NOMO-1 treated with DMSO at 0.1 percent for 48 hours (cell line): ENCODE measurements at regions not wholly inside any gene's neighbourhood (a gene's known extent, or its start where the extent isn't known, plus 50 kb on each side); places are given as distances from the start of the nearest gene placed in this dataset.

ENCODE experiments used
- DNase-seq: peaks from one replicate; lab custom pipeline; 2025; ENCODE audit not compliant: unreplicated experiment; lab: John Stamatoyannopoulos, UW

DNA sequence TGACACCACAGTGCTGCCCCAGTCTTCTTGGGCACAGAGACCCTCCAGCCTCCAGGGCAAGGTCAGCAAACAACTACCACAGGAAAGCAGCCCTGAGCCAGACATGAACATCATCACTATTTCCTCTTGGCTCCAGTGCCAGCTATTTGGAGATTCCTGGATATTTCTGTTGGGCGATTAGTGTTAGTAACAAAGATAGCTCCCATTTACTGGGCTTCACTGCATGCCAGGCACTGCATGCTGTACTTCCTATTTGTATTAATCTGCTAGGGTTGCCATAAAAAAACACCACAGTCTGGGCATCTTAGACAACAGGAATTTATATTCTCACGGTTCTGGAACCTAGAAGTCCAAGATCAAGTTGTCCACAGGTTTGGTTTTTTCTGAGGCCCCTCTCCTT is 255.1 kb upstream of the STT3B start:
- DNase-seq, result no peak

DNA sequence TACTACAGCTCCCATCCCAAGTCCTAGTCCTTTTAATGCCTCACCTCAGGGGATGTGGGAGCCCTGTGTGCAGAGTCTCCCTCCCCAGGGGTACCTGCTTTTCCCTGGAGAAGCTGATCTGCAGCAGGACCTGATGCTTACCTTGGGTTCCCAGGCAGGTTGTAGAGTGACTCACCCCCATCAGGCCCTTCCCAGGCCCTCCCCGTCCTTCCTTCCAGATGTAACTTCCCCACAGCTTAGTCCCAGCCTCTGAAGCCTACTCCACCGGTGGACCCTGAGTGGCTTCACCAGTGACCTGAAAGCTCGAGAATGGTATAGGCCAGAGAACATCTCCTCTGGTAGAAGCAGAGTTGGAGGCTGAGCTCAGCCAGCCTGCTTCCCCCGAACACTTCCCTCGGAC is 254.2 kb upstream of the STT3B start:
- DNase-seq, result no peak

DNA sequence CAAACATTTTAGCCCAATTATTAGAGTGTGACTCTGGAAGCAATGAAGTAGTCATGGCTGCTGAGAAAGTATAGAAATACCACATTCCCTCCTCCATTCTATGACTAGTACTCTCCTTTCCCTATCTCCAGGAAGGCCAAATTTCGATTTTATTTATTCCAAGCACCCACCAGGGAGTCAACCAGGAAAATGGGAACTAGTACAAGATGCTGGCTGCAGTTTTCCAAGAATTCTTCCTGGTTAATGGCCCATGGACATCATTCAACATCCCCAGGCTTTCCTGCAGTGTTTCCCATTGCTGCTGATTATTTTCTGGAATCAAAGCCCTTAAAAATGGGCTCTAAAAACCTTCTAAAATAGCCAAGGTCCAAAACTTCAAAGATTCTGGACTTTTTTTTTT is 247.9 kb upstream of the STT3B start:
- DNase-seq, result no peak

DNA sequence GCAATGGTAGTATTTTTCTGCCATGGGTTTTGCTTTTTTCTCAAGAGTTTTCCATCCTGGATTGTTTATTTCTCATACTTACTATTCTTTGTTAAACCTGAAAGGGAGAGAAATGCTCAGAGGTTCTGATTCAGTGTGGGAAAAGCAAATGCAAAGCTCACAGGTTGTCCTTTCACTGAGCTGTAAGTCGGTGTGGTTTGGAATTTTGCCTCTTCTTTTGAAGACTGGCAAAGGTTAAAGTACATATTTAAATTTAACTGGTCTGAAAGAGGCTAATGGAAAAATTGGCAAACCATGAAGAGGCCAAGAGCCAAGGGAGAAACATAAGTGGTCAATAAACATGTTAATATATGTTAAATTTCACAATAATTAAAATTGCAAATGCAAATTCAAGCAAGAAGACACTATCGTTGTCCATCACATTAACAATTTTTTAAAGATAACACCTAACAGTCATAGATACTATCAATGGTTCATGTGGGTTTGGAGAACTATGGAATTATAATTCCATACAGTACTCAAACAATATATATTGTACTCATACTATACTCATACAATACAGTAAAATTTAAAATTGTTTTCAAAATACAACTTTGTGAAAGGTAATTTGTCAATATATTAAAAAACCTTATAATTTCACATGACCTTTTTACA is 246.8 kb upstream of the STT3B start:
- no peak for DNase-seq

DNA sequence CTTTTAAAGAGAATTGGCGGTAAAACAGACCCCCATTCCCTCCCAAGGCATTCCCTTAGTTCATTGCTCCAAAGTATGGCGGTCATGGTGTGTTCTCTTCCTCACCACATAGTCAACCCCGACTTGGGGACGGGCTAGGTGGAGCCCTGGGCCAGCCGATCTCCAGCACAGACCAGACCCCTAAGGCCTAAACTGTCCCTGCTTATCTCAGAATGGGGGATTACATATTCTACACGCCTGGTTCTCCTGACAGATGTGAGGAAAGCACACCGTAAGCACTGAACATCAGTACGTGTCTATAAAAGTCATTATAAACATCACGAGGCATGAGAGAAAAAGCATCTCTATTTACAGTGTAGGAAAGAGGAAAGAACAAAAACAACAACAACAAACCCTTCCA is 244.5 kb upstream of the STT3B start:
- no peak for DNase-seq

DNA sequence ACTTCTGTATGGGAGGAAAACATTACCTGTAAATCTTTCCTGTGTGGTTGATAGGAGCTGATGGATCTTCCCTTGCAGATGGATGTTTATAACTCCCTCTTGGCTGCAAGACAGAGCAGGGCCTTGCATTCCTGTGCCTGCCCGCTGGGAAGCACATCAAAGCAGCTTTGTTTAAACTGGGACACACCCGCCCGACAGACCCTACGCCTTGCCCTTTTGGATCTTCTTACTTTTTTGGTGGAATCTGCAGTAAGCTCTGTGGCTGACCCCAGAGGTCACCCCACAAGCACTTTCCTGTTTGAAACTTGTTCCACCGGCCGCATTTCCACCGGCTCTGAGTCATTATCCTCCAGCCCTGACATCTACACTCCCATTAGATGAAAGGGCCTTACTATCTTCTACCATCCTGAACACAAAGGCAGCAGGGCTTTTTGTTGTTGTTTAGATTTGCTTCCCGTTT is 244.1 kb upstream of the STT3B start:
- DNase-seq, result peak; percentile 33

DNA sequence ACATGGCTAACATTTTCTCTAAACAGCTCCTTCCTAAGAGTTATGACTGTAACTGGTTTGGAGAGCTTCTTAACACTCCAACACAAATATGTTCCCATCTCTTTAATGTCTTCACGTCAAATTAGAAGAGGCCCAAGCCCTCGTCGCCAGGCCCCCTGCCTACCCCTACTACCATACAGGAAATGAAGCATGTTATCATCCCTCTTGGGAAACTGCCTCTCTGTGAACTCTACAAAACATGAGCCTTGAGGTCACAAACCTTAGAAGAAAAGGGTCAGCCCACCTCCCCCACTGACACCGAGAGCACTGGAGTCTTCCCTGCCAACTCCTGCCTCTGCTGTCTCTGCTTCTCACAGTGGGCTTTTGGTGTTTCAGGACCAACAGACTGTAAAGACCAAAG is 243.1 kb upstream of the STT3B start:
- no peak for DNase-seq

DNA sequence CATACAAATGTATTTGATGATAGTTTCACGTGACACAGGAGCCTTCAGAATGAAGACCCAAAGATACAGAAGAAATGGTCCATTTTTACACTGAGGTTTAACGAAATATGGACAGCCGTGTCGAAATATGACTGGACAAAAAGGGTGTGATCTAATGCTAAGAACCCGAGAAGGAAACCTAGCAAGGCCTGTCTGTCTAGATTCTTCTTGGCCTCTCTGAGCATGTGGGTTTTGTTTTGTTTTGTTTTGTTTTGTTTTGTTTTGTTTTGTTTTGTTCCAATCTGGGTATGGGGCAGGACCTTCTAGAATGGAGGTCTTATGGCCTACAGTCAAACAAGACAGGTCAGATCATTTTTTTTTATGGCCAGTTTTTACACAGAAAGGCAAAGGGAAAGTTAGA is 242.7 kb upstream of the STT3B start:
- no peak for DNase-seq

DNA sequence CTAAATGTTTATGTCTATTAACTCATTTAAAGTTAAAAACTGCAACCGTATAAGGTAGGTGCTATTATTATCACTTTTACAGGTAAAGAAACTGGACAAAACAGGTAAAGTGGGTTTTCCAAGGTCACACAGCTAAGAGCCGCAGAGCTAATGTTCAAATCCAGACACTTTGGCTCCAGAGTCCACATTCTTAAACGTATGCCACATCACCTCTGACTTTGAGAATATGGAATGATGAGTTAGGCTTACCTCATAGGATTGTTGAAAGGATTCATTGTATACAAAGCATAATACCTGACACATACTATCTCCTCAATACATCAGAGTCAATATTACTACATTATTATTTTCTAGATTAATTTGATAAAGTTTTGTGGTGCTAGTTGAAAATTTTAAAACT is 240.9 kb upstream of the STT3B start:
- no peak for DNase-seq

DNA sequence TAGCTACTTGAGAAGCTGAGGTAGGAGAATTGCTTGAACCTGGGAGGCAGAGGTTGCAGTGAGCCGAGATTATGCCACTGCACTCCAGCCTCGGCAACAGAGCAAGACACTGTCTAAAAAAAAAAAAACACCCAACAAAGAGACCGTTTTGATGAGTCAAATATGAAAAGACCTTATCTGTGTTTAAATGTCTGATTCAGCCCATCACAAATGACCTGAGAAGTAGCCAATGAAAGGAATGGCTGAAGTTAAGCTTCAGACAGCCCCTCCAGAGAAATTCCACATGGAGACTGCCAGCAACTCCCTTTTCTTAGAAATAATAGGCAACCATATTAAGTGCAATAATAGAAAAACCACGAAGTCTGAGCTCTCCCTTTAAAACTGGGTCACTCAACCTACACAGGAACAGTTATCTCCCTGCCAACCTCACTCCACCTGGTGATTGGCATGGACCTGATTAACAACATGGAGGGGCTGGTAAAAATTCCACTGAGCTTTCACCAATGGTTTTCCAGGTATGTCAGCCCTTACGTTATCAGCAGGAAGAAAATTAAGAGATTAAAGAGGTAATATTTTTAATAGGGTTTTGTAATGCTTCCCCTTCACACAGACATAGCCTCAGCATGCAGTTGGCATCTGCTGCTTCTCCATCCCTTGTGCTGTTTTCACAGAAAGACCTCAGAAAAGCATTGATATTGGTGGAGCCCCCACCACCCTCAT is 238.1 kb upstream of the STT3B start:
- DNase-seq, result no peak

DNA sequence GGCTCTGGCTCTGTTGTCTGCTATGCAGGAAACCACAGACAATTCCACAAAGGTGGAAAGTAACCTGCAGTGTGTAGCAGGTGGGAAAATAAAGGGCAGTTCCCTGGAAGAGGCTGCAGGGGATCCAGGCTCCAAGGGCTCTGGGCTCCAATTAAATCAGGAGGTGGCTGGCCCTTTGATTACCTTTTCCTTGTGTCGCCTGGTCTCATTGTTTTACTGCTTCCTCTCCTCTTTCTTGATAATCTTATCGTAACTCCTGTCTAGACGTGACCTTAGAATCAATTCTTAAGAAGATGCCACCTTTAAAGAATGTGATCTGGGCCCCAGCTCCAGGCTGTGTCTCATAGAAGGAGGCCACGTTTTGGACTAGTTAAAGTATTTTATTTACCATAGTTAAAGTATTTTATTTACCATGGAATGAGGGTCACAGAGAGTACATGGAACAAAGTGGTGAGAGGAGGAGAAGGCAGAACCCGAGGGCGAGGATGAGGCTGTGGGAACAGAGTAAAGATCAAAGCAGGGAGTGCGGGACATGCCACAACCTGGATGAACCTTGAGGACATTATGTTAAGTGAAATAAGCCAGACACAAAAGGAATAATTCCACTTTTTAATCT is 237.5 kb upstream of the STT3B start:
- DNase-seq, result no peak

DNA sequence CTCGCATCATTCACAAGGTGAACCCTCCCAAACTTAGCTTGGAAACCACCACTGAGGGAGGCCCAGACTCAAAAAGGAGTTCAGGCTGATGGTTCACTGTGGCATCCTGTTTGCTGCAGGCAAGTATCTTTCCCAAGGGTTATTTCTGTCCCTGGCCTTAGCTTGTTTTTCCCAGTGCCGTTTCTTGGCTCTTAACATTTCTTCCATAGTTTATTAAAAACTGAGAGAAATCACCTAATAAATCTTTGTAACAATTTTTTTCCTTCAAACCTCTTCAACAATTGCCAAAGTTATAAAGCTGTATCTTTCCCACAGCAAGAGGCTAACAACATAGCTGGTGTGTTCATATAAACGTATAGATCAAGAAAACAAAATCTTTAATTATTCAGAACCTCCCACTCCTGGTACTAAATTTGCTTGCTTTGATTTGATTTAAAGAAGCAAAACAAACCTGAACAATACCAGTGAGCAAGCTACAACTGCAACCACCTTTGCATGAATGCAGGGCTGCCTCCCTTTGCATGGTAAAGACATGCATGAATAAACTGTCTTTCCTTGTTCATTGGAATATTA is 234.9 kb upstream of the STT3B start:
- DNase-seq, result no peak

DNA sequence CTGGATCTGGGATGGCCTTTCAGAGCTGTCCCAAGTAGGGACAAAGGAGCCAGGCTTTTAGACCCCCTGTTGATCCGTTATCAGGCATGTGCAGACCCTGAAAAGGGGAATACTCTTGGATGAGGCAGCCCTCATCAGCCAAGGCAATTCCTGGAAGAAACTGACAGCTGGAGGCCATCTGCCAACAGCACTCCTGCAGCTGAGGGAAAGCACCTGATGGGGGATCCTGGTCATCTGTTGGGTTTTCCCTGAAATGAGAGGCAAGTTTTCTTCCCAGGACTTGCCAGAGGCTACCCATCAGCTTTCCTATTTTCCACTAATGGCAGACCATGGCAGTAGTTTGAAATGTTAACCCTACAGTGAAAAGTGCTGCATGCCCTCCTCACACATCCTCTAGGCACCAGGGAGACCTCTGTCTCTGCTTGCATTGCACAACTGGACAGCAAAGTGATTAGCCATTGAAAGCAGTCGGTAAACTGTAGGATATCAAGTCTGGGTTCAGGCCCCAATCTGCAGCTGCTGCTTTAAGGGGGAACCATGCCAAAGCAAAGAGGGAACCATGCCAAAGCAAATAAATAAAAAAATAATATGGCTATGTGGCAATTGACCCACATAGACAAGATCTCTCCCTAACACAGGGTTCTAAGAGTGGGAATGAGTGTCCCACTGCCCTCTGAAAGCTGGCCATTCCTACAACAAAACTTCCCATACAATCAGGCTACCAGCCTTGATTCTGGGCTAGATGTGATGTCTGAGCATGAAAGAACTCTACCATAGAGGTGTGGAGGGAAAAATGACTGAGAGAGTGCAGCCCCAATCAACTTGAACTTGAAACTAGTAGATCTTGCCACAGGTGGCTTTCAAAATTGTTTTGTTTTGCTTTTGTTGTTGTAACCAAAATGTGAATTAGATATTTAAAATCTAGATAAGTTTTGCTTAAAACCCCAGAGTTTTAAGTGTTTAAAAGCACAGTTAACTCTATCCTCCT is 232.0 kb upstream of the STT3B start:
- DNase-seq, result no peak

DNA sequence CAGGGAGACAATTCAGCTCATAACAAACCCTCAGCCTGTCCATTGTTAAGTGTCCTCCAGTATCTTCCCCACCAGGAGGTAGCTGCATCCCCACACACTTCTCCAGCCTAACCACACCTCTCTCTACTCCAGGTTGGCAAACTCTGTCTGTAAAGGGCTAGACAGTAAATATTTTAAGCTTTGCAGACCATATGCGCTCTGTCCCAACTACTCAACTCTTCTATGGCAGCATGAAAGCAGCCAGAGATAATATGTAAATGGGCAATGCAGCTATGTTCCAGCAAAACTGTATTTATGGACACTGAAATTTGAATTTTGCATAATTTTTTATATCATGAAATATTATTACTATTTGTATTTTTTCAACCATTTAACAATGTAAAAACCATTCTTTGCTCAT is 230.4 kb upstream of the STT3B start:
- no peak for DNase-seq

DNA sequence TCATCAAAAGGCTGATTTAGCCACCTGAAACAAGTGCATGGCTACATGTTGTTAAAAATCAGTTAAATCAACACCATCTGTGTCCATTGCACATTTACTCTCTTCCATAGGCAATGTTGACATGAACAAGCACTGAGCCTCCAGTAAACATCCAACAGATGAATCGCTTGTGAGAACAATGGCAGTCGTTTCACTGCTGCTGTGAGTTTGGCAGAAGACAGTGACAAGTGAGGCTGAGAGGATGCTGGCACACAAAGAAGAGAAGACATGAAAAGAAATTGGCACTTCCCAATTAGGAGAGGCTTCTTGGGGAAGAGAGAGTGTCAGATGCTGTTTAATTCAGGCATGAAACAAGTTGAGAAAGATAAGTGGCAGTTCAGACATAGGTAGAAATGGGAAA is 227.4 kb upstream of the STT3B start:
- DNase-seq, result no peak

DNA sequence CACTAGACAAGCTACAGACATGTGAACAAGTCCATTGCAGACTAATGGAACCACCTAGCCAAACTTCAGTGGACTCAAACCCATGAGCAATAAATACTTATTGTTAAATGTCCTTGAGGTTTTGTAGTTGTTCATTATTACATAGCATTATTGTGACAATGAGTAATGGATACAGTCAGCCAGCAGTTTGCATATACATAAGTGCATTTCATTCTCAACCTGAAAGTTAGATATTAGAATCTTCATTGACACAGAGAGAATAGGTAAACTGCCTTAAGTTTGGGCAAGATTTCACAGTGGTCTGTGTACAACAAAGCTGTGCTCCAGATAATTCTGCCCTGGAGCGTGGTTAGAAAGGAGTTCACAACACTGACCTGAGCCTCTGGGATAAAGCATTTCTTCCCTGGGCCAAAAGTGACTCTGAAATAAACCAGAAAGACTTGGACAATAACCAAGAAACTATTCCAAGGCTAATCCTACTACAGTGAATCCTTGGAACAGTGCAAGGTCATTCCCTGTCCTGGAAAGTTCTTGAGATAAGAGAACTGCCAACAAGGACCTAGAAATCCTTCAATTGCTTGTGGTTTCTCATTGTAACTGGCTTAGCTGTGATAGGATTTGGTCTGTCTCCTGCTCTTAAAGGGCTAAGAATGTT is 225.5 kb upstream of the STT3B start:
- no peak for DNase-seq

DNA sequence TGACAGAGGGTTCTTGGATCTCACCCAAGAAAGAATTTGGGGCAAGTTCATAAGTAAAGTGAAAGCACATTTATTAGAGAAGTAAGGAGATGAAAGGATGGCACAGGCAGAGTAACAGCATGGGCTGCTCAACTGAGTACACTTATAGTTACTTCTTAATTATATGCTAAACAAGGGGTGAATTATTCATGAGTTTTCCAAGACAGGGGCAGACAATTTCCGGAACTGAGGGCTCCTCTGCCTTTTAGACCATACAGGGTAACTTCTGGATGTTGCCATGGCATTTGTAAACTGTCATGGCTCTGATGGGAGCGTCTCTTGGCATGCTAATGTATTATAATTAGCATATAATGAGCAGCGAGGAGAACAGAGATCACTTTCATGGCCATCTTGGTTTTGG is 221.2 kb upstream of the STT3B start:
- no peak for DNase-seq

DNA sequence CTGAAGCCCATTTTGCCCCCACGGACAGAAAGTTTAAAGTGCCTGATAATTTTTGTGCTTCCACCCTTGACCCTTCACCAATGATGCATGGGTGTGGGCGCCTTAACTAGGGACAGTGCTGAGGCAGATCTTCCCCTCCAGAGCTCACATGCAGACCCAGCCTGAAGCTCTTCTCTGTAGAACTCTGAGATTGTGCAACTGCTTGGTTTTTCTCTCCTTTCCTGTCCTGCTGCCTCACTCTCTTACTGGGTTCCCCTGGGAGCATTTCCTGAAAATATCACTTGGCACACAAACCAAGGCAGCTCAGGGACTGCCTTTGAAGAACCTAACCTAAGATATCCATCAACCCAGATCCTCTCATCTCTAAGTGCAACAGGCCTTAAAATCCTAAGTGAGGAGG is 220.3 kb upstream of the STT3B start:
- DNase-seq, result no peak

DNA sequence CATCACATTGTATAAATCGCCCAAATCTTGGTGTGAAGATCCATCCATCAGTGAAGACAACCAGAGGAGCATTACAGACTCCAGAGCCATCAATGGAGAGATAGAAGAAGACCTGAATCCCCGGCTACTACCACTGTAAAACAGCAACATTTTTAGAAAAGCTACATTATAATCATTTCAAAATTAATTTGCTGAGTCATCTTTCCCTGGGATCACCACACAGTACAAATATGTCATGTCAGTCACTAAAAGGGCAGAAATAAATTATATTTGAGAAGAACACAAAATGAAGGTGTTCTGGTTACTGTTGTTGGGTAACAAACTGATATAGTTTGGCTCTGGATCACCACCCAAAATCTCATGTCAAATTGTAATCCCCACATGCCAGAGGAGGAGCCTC is 218.5 kb upstream of the STT3B start:
- DNase-seq, result no peak

DNA sequence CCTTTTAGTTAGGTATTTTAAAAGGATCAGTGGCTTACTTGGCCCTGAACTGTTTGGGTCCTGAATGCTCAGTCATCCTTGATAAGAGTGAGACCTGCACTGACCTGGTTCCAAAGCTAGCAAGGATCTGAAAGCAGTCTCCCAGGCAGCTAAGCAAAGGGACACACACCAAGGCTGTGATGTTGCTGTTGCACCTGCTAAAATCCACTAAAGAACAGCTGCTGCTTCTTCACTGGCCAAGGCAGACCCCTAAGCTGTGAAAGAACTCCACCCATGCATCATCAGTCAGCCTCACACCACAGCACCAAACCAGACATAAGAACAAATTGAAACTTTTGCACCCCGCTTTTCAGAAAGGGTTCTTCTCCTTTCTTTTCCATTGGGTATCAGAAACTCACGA is 213.4 kb upstream of the STT3B start:
- DNase-seq, result no peak

DNA sequence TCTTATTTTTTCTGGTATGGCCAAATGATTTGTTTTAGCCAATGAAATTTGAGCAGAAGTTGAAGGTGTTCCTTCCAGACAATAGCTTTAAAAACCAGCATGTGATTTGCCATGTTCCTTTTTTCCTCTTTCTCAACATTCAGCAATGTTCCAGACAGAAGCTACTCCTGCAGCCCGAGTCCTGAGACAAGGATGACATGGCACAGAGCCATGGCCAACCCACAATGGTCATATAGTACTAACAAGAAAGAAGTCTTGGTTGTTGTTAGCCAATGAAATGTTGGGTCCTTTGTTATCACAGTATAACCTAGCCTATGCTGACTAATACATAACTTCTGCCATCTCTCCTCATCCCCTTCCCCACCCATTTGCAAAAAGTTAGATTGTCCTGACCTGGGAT is 211.1 kb upstream of the STT3B start:
- DNase-seq, result no peak
